H9 (cell line): ENCODE measurements at regions not wholly inside any gene's neighbourhood (a gene's known extent, or its start where the extent isn't known, plus 50 kb on each side); places are given as distances from the start of the nearest gene placed in this dataset.

Experiments used
- DNase-seq: peaks from one replicate; pipeline ENCODE4 v3.0.0-alpha.2; 2017
- H2AFZ ChIP-seq: one replicate; pipeline ENCODE4 v1.6.1; 2013; ENCODE audit warnings: mild to moderate bottlenecking, low read length, control low read depth, moderate library complexity
- H2AK5ac ChIP-seq: 2 replicates; pipeline ENCODE4 v1.6.1; 2013; ENCODE audit warnings: low read length, control low read depth, mixed read lengths; ENCODE audit not compliant: insufficient read length
- H2BK120ac ChIP-seq: one replicate; pipeline ENCODE4 v1.6.1; 2013; ENCODE audit warnings: low read depth, mild to moderate bottlenecking, low read length, control low read depth, inconsistent platforms; ENCODE audit not compliant: poor library complexity, severe bottlenecking
- H2BK12ac ChIP-seq: 2 replicates; pipeline ENCODE4 v1.6.1; 2013; ENCODE audit warnings: low read length, control low read depth, mixed read lengths, low read depth; ENCODE audit not compliant: insufficient read length
- H2BK15ac ChIP-seq: 2 replicates; pipeline ENCODE4 v1.6.1; 2013; ENCODE audit warnings: low read depth, low read length, control low read depth
- H2BK20ac ChIP-seq: one replicate; pipeline ENCODE4 v1.6.1; 2013; ENCODE audit warnings: low read depth, mild to moderate bottlenecking, low read length, control low read depth, inconsistent platforms; ENCODE audit not compliant: poor library complexity, severe bottlenecking
- H2BK5ac ChIP-seq: 2 replicates; pipeline ENCODE4 v1.6.1; 2013; ENCODE audit warnings: low read length, control low read depth, mixed read lengths; ENCODE audit not compliant: insufficient read length
- H3K14ac ChIP-seq: 2 replicates; pipeline ENCODE4 v1.6.1; 2013; ENCODE audit warnings: low read length, control low read depth; ENCODE audit not compliant: insufficient read depth
- H3K18ac ChIP-seq: 2 replicates; pipeline ENCODE4 v1.6.1; 2013; ENCODE audit warnings: low read depth, mild to moderate bottlenecking, mixed read lengths, low read length, control low read depth; ENCODE audit not compliant: insufficient read length
- H3K23ac ChIP-seq: 2 replicates; pipeline ENCODE4 v1.6.1; 2013; ENCODE audit warnings: low read length, control low read depth, mixed read lengths, low read depth; ENCODE audit not compliant: insufficient read length
- H3K23me2 ChIP-seq: 2 replicates; pipeline ENCODE4 v1.6.1; 2013; ENCODE audit warnings: low read depth, mild to moderate bottlenecking, mixed read lengths, low read length, control low read depth; ENCODE audit not compliant: insufficient read length, poor library complexity, severe bottlenecking
- H3K27ac ChIP-seq: 2 replicates; pipeline ENCODE4 v1.5.1; 2013; ENCODE audit warnings: low read length, control low read depth, mixed read lengths, low read depth; ENCODE audit not compliant: insufficient read length
- H3K27me3 ChIP-seq: 2 replicates; pipeline ENCODE4 v1.6.1; 2013; ENCODE audit warnings: low read length, control low read depth, inconsistent platforms; ENCODE audit not compliant: insufficient read depth
- H3K4ac ChIP-seq: 2 replicates; pipeline ENCODE4 v1.6.1; 2013; ENCODE audit warnings: low read depth, mild to moderate bottlenecking, control low read depth, inconsistent platforms, low read length, moderate library complexity
- H3K4me1 ChIP-seq: 2 replicates; pipeline ENCODE4 v1.6.1; 2013; ENCODE audit warnings: low read length, control low read depth, inconsistent platforms; ENCODE audit not compliant: insufficient read depth
- H3K4me2 ChIP-seq: 2 replicates; pipeline ENCODE4 v1.6.1; 2013; ENCODE audit warnings: low read length, control low read depth, mixed read lengths; ENCODE audit not compliant: insufficient read length, insufficient read depth
- H3K56ac ChIP-seq: 2 replicates; pipeline ENCODE4 v1.6.1; 2013; ENCODE audit warnings: low read depth, mild to moderate bottlenecking, mixed read lengths, low read length, control low read depth; ENCODE audit not compliant: insufficient read length
- H3K79me1 ChIP-seq: 2 replicates; pipeline ENCODE4 v1.6.1; 2013; ENCODE audit warnings: low read depth, mild to moderate bottlenecking, moderate library complexity, low read length, control low read depth, inconsistent platforms; ENCODE audit not compliant: insufficient read depth, poor library complexity, severe bottlenecking
- H3K79me2 ChIP-seq: 2 replicates; pipeline ENCODE4 v1.6.1; 2013; ENCODE audit warnings: low read length, control low read depth, inconsistent platforms; ENCODE audit not compliant: insufficient read depth
- H3K9ac ChIP-seq: 2 replicates; pipeline ENCODE4 v1.6.1; 2013; ENCODE audit warnings: low read length, control low read depth, mixed read lengths; ENCODE audit not compliant: insufficient read length; ENCODE audit errors: extremely low read depth
- H3K9me3 ChIP-seq: one replicate; pipeline ENCODE4 v1.6.1; 2013; ENCODE audit warnings: low read depth, low read length, inconsistent platforms; ENCODE audit not compliant: control insufficient read depth
- H3T11ph ChIP-seq: one replicate; pipeline ENCODE4 v1.6.1; 2013; ENCODE audit warnings: mild to moderate bottlenecking, low read length, control low read depth, inconsistent platforms
- H4K20me1 ChIP-seq: one replicate; pipeline ENCODE4 v1.6.1; 2013; ENCODE audit not compliant: control insufficient read depth, insufficient read length, insufficient read depth
- H4K5ac ChIP-seq: 2 replicates; pipeline ENCODE4 v1.6.1; 2013; ENCODE audit warnings: low read depth, mild to moderate bottlenecking, mixed read lengths, low read length, control low read depth; ENCODE audit not compliant: insufficient read length
- H4K8ac ChIP-seq: replicated peaks from 2 replicates; pipeline ENCODE4 v1.6.1; 2013; ENCODE audit warnings: low read length, control low read depth, mixed read lengths, low read depth; ENCODE audit not compliant: insufficient read length
- H4K91ac ChIP-seq: 2 replicates; pipeline ENCODE4 v1.6.1; 2013; ENCODE audit warnings: low read depth, mild to moderate bottlenecking, moderate library complexity, mixed read lengths, low read length, control low read depth; ENCODE audit not compliant: insufficient read length
- H3K27ac Mint-ChIP-seq, 3 experiments: 2 replicates in 2 of 3; 3 replicates in 1 of 3; pipeline ENCODE4 v1.8.0; 2020 to 2021; ENCODE audit warnings: mixed read lengths in 3 of 3, mild to moderate bottlenecking in 1 of 3, moderate library complexity in 1 of 3
- H3K27me3 Mint-ChIP-seq: 2 replicates; pipeline ENCODE4 v1.8.0; 2021; ENCODE audit warnings: low read depth, mild to moderate bottlenecking, moderate library complexity, mixed read lengths
- H3K36me3 Mint-ChIP-seq, 3 experiments: 2 replicates in 2 of 3; 3 replicates in 1 of 3; pipeline ENCODE4 v1.8.0; 2020 to 2021; ENCODE audit warnings: low read depth in 3 of 3, mixed read lengths in 3 of 3; ENCODE audit not compliant: insufficient read depth in 1 of 3
- H3K4me1 Mint-ChIP-seq, 2 experiments: 2 replicates each; pipeline ENCODE4 v1.8.0; 2020; ENCODE audit warnings: mixed read lengths in 2 of 2
- H3K4me3 Mint-ChIP-seq, 2 experiments: 2 replicates in 1 of 2; 3 replicates in 1 of 2; pipeline ENCODE4 v1.8.0; 2020 to 2021; ENCODE audit warnings: mild to moderate bottlenecking in 2 of 2, mixed read lengths in 2 of 2, moderate library complexity in 1 of 2
- H3K9me3 Mint-ChIP-seq, 2 experiments: 2 replicates in 1 of 2; 3 replicates in 1 of 2; pipeline ENCODE4 v1.8.0; 2020; ENCODE audit warnings: mild to moderate bottlenecking in 2 of 2, mixed read lengths in 2 of 2, moderate library complexity in 1 of 2
- CTCF ChIP-seq: fragments of 200-600 bp; sonication (generic); conservative IDR thresholded peaks from 3 replicates; pipeline ENCODE4 v1.8.0; 2021; ENCODE audit warnings: antibody characterized with exemption, mild to moderate bottlenecking

- TF ChIP-seq CTCF = no peak
- H3K36me3 Mint-ChIP-seq = no peaks in the 10 kb centered on the region; a peak in 1 of 7 replicates
- Histone ChIP-seq H2AK5ac (no peak overlapping the region), H4K91ac (no peak overlapping the region), H4K20me1 (no peaks in the 10 kb centered on the region), H3K79me1 (no peaks in the 10 kb centered on the region), H2BK20ac (no peak overlapping the region), H2BK120ac (no peak overlapping the region), H3K9ac (no peak overlapping the region), H3K4me2 (no peak overlapping the region), H3K4me1 (no peaks in the 10 kb centered on the region), H2AFZ (no peak overlapping the region), H4K8ac (no peak overlapping the region), H2BK12ac (no peak overlapping the region), H3K23ac (no peak overlapping the region), H3T11ph (no peak overlapping the region), H3K14ac (no peak overlapping the region), H3K27ac (no peak overlapping the region), H3K4ac (no peak overlapping the region), H2BK5ac (no peak overlapping the region), H4K5ac (no peak overlapping the region), H3K79me2 (no peaks in the 10 kb centered on the region), H3K23me2 (no peaks in the 10 kb centered on the region), H3K27me3 (no peaks in the 10 kb centered on the region), H3K9me3 (no peaks in the 10 kb centered on the region), H3K18ac (no peak overlapping the region), H3K56ac (no peak overlapping the region), H2BK15ac (no peak overlapping the region)
- no peak for DNase-seq
- no peaks in the 10 kb centered on the region; a peak in 1 of 4 replicates for H3K4me1 Mint-ChIP-seq
- no peak overlapping the region for H3K27ac Mint-ChIP-seq
- H3K4me3 Mint-ChIP-seq = no peak overlapping the region
- peaks cover 14% of the 10 kb centered on the region for H3K27me3 Mint-ChIP-seq
- peaks cover 0 to 6% of the 10 kb centered on the region in 2 experiments; a peak in 2 of 5 replicates for H3K9me3 Mint-ChIP-seq
Measured at GRCh38 chr7:134376693-134377092, 60.0 kb upstream of the SLC35B4 start.
